IMR-90 (cell line): ENCODE measurements at regions not wholly inside any gene's neighbourhood (a gene's known extent, or its start where the extent isn't known, plus 50 kb on each side); places are given as distances from the start of the nearest gene placed in this dataset.

Experiments used
- ATAC-seq: fragments of 200-7000 bp; cut with Tn5 transposase; 2 replicates; pipeline ENCODE4 v1.9.1; 2020; ENCODE audit warnings: low read depth, mild to moderate bottlenecking, moderate library complexity
- BruUV-seq: library from RNA; stranded (reverse); fragments of 400-500 nt; replicated peaks from 2 replicates; lab custom pipeline; 2021; lab: Mats Ljungman, UMichigan
- CTCF ChIA-PET: fragments of 300-600 bp; formaldehyde crosslinking; extraction: SDS; loops from one replicate; lab custom pipeline; 2021; ENCODE audit warnings: antibody characterized with exemption; lab: Yijun Ruan, JAX
- POLR2A ChIA-PET: fragments of 300-600 bp; sonication (Branson Sonifier 250); formaldehyde crosslinking; loops from one replicate; lab custom pipeline; 2022; ENCODE audit warnings: antibody characterized with exemption; ENCODE audit not compliant: unreplicated experiment; lab: Charles Lee
- DNase-seq: peaks from one replicate; pipeline ENCODE4 v3.0.0; 2013
- H2AFZ ChIP-seq: replicated peaks from 2 replicates; pipeline ENCODE3; 2013; ENCODE audit warnings: low read length, mild to moderate bottlenecking; ENCODE audit not compliant: poor library complexity
- H2AK5ac ChIP-seq: 2 replicates; pipeline ENCODE4 v1.6.1; 2013; ENCODE audit warnings: low read depth, low read length, inconsistent platforms
- H2AK9ac ChIP-seq: replicated peaks from 2 replicates; pipeline ENCODE3; 2013; ENCODE audit warnings: mild to moderate bottlenecking, low read depth, low read length, moderate library complexity; ENCODE audit not compliant: poor library complexity
- H2BK120ac ChIP-seq: 2 replicates; pipeline ENCODE4 v1.6.1; 2013; ENCODE audit warnings: low read depth, low read length, inconsistent platforms
- H2BK15ac ChIP-seq: 3 replicates; pipeline ENCODE4 v1.6.1; 2013; ENCODE audit warnings: low read depth, low read length, inconsistent platforms
- H2BK20ac ChIP-seq: 2 replicates; pipeline ENCODE4 v1.6.1; 2013; ENCODE audit warnings: low read depth, mild to moderate bottlenecking, inconsistent platforms, low read length, moderate library complexity
- H2BK5ac ChIP-seq: 2 replicates; pipeline ENCODE4 v1.6.1; 2013; ENCODE audit warnings: mild to moderate bottlenecking, low read depth, low read length, inconsistent platforms; ENCODE audit not compliant: poor library complexity, severe bottlenecking
- H3K14ac ChIP-seq: replicated peaks from 2 replicates; pipeline ENCODE4 v1.6.1; 2013; ENCODE audit warnings: low read depth, low read length, inconsistent platforms
- H3K18ac ChIP-seq: 2 replicates; pipeline ENCODE4 v1.6.1; 2013; ENCODE audit warnings: low read depth, low read length, control low read depth
- H3K23ac ChIP-seq: 2 replicates; pipeline ENCODE4 v1.6.1; 2013; ENCODE audit warnings: low read depth, low read length, inconsistent platforms
- H3K27ac ChIP-seq: 2 replicates; pipeline ENCODE4 v1.5.1; 2013; ENCODE audit warnings: mild to moderate bottlenecking, control low read depth, low read length; ENCODE audit not compliant: insufficient read depth
- H3K27me3 ChIP-seq: 2 replicates; pipeline ENCODE4 v1.6.1; 2013; ENCODE audit warnings: low read length; ENCODE audit not compliant: control insufficient read depth, insufficient read depth
- H3K36me3 ChIP-seq: 2 replicates; pipeline ENCODE4 v1.6.1; 2013; ENCODE audit warnings: low read length, mixed read lengths; ENCODE audit not compliant: control insufficient read depth, insufficient read depth
- H3K4ac ChIP-seq: 2 replicates; pipeline ENCODE4 v1.6.1; 2013; ENCODE audit warnings: low read depth, low read length, inconsistent platforms
- H3K4me1 ChIP-seq: 2 replicates; pipeline ENCODE4 v1.6.1; 2013; ENCODE audit warnings: low read length, mixed read lengths; ENCODE audit not compliant: control insufficient read depth, insufficient read depth
- H3K4me2 ChIP-seq: 2 replicates; pipeline ENCODE4 v1.6.1; 2013; ENCODE audit warnings: low read depth, mild to moderate bottlenecking, control low read depth, low read length, moderate library complexity
- H3K4me3 ChIP-seq: 2 replicates; pipeline ENCODE4 v1.5.1; 2013; ENCODE audit warnings: low read depth, mild to moderate bottlenecking, control low read depth, low read length, moderate library complexity; ENCODE audit not compliant: insufficient read depth
- H3K56ac ChIP-seq: 2 replicates; pipeline ENCODE4 v1.6.1; 2013; ENCODE audit warnings: low read length, inconsistent platforms; ENCODE audit not compliant: insufficient read depth; ENCODE audit errors: extremely low read depth
- H3K79me1 ChIP-seq, 2 experiments: 2 replicates each; pipeline ENCODE4 v1.6.1; 2013; ENCODE audit warnings: low read length in 2 of 2, inconsistent platforms in 1 of 2, low read depth in 1 of 2
- H3K9ac ChIP-seq: 2 replicates; pipeline ENCODE4 v1.6.1; 2013; ENCODE audit warnings: low read depth, low read length, control low read depth
- H3K9me1 ChIP-seq: 2 replicates; pipeline ENCODE4 v1.6.1; 2013; ENCODE audit warnings: low read length, inconsistent platforms; ENCODE audit not compliant: insufficient read depth
- H3K9me3 ChIP-seq: 2 replicates; pipeline ENCODE4 v1.6.1; 2013; ENCODE audit warnings: low read length; ENCODE audit not compliant: control insufficient read depth, insufficient read depth
- H4K20me1 ChIP-seq: 2 replicates; pipeline ENCODE4 v1.6.1; 2013; ENCODE audit warnings: low read length, inconsistent platforms; ENCODE audit not compliant: insufficient read depth
- H4K5ac ChIP-seq: 2 replicates; pipeline ENCODE4 v1.6.1; 2013; ENCODE audit warnings: mild to moderate bottlenecking, low read depth, low read length, control low read depth
- H4K8ac ChIP-seq, 2 experiments: 2 replicates each; pipeline ENCODE4 v1.6.1; 2013; ENCODE audit warnings: low read depth in 2 of 2, low read length in 2 of 2, control low read depth in 1 of 2, inconsistent platforms in 1 of 2
- H4K91ac ChIP-seq: 2 replicates; pipeline ENCODE4 v1.6.1; 2013; ENCODE audit warnings: low read depth, low read length, inconsistent platforms; ENCODE audit not compliant: insufficient read depth
- CEBPB ChIP-seq: IDR thresholded peaks from 2 replicates; pipeline ENCODE4 v1.6.1; 2012; ENCODE audit warnings: low read depth, low read length, improper control_type of control experiment
- CTCF ChIP-seq: conservative IDR thresholded peaks from 2 replicates; pipeline ENCODE4 v1.5.1; 2012; ENCODE audit warnings: mild to moderate bottlenecking, low read depth, low read length, improper control_type of control experiment
- ELK1 ChIP-seq: fragments of 150-350 bp; IDR thresholded peaks from 2 replicates; pipeline ENCODE4 v1.6.1; 2016; ENCODE audit warnings: low read depth, mild to moderate bottlenecking, low read length, moderate library complexity, borderline replicate concordance
- FOS ChIP-seq: fragments of 150-350 bp; IDR thresholded peaks from 2 replicates; pipeline ENCODE4 v1.6.1; 2016; ENCODE audit warnings: low read depth, low read length
- MAFK ChIP-seq: IDR thresholded peaks from 2 replicates; pipeline ENCODE4 v1.6.1; 2012; ENCODE audit warnings: low read depth, low read length, improper control_type of control experiment
- MAZ ChIP-seq: IDR thresholded peaks from 2 replicates; pipeline ENCODE4 v1.6.1; 2012; ENCODE audit warnings: low read depth, mild to moderate bottlenecking, low read length, improper control_type of control experiment, moderate library complexity, borderline replicate concordance
- MXI1 ChIP-seq: IDR thresholded peaks from 2 replicates; pipeline ENCODE4 v1.6.1; 2012; ENCODE audit warnings: low read depth, mild to moderate bottlenecking, low read length, moderate library complexity, borderline replicate concordance
- NFE2L2 ChIP-seq: fragments of 150-350 bp; IDR thresholded peaks from 2 replicates; pipeline ENCODE4 v1.6.1; 2016; ENCODE audit warnings: low read depth, mild to moderate bottlenecking, low read length
- RAD21 ChIP-seq: IDR thresholded peaks from 2 replicates; pipeline ENCODE4 v1.6.1; 2012; ENCODE audit warnings: low read length, improper control_type of control experiment
- RFX5 ChIP-seq: IDR thresholded peaks from 2 replicates; pipeline ENCODE4 v1.8.0; 2012; ENCODE audit warnings: low read depth, mild to moderate bottlenecking, low read length, moderate library complexity
- SMC3 ChIP-seq: fragments of 150-350 bp; IDR thresholded peaks from 2 replicates; pipeline ENCODE4 v1.6.1; 2016; ENCODE audit warnings: low read depth, mild to moderate bottlenecking, antibody characterized with exemption, low read length, moderate library complexity
- whole genome bisulfite sequencing, 2 experiments: methylation state at CpG; one replicate each; pipeline versions ENCODE4 v1.1.5 to v1.1.7; 2013; ENCODE audit warnings: missing lambda C conversion rate in 2 of 2; ENCODE audit not compliant: insufficient read length in 1 of 2; ENCODE audit errors: extremely low coverage in 2 of 2; 5-methylcytosine and 5-hydroxymethylcytosine counted together
- dilution Hi-C: fragments of 300-500 bp; cut with HindIII; formaldehyde crosslinking; loops from one replicate; pipeline ENCODE4 v1.14.3; 2018; ENCODE audit warnings: low sequenced_read_pairs; ENCODE audit not compliant: unreplicated experiment
- in situ Hi-C: fragments of 300-500 bp; cut with MboI; formaldehyde crosslinking; loops from 3 replicates; pipeline ENCODE4 v1.14.3; 2019; ENCODE audit warnings: low sequenced_read_pairs, inconsistent platforms, mixed read lengths
- intact Hi-C: fragments of 100-400 bp; cut with micrococcal nuclease; formaldehyde crosslinking; loops from 2 replicates; pipeline ENCODE4 v1.10.0; 2022

GRCh38 chr3:176578316-176578715 is 619.0 kb downstream of the TBL1XR1 start:
- no peak for TF ChIP-seq MXI1
- no peak for TF ChIP-seq ELK1
- no peak for TF ChIP-seq NFE2L2
- no peak for TF ChIP-seq SMC3
- no peak for TF ChIP-seq RFX5
- TF ChIP-seq CEBPB = no peak
- no peak for TF ChIP-seq RAD21
- TF ChIP-seq CTCF = no peak
- TF ChIP-seq MAFK = no peak
- no peak for TF ChIP-seq MAZ
- TF ChIP-seq FOS = no peak
- BruUV-seq = no TSS peak
- CTCF ChIA-PET = no interaction called here
- Histone ChIP-seq H2BK20ac (no peak overlapping the region), H4K20me1 (no peaks in the 10 kb centered on the region), H3K9me1 (no peaks in the 10 kb centered on the region), H2BK15ac (no peak overlapping the region), H2BK120ac (no peak overlapping the region), H3K14ac (no peak overlapping the region), H2AK9ac (no peak overlapping the region), H4K8ac (no peak overlapping the region), H3K27me3 (no peaks in the 10 kb centered on the region), H3K4ac (no peak overlapping the region), H3K9me3 (no peaks in the 10 kb centered on the region), H3K4me1 (no peaks in the 10 kb centered on the region), H2AFZ (no peak overlapping the region), H4K91ac (no peak overlapping the region), H2AK5ac (no peak overlapping the region), H3K9ac (no peak overlapping the region), H2BK5ac (no peak overlapping the region), H3K36me3 (no peaks in the 10 kb centered on the region), H3K27ac (no peak overlapping the region), H3K79me1 (no peaks in the 10 kb centered on the region), H3K18ac (no peak overlapping the region), H4K5ac (no peak overlapping the region), H3K4me3 (no peak overlapping the region), H3K56ac (no peak overlapping the region), H3K4me2 (no peak overlapping the region), H3K23ac (no peak overlapping the region)
- POLR2A ChIA-PET = no interaction called here
- DNase-seq (no peak), ATAC-seq (no peak)
- dilution Hi-C loops = no loop called here
- in situ Hi-C loops = no loop called here
- intact Hi-C loops = no loop called here
- no CpG with 5 or more reads among the region's 3 CpGs for WGBS, 2 experiments
